ENCODE measurements at regions not wholly inside any gene's neighbourhood (a gene's known extent, or its start where the extent isn't known, plus 50 kb on each side); places are given as distances from the start of the nearest gene placed in this dataset.

DNA sequence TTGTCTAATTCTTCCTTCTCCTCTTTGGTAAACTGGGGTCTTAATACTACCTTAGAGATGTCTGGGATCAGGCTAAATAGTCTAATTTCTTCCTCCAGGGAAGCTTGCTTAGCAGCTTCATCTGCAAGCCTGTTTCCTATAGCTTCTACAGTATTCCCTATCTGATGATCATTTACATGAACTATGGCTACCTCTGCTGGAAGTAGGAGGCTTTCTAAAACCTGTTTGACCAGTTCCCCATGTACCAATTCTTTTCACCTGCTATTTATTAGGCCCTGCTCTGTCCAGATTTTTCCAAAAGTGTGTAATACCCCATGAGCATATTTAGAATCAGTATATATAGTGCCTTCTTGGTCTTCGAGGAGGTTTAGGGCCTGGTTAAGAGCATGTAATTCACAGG lies 619.8 kb downstream of the HINT1 start (continued):
- TF ChIP-seq, protein P1, sequence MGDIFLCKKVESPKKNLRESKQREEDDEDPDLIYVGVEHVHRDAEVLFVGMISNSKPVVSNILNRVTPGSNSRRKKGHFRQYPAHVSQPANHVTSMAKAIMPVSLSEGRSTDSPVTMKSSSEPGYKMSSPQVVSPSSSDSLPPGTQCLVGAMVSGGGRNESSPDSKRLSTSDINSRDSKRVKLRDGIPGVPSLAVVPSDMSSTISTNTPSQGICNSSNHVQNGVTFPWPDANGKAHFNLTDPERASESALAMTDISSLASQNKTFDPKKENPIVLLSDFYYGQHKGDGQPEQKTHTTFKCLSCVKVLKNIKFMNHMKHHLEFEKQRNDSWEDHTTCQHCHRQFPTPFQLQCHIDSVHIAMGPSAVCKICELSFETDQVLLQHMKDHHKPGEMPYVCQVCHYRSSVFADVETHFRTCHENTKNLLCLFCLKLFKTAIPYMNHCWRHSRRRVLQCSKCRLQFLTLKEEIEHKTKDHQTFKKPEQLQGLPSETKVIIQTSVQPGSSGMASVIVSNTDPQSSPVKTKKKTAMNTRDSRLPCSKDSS (IDR thresholded peaks at IDR 0.05; ENCODE audit: low read depth, partially characterized antibody) = no peak
- TF ChIP-seq POLR2B (IDR thresholded peaks at IDR 0.05; ENCODE audit: low read depth, partially characterized antibody) (no peak), ZNF282 (CRISPR knock-in tag; IDR thresholded peaks at IDR 0.05) (no peak), SIN3B (IDR thresholded peaks at IDR 0.05; ENCODE audit: low read depth) (no peak), KAT2B (IDR thresholded peaks at IDR 0.05; ENCODE audit: low read depth, low read length) (no peak), NFE2 (IDR thresholded peaks at IDR 0.05; ENCODE audit: low read depth) (no peak)

- ATAC-seq (no peak), FAIRE-seq (no peak), DNase-seq (ENCODE audit: extremely low read depth in 1 of 4, low spot score in 3 of 4) (no peak)
- H3K4me2 ChIP-seq (ENCODE audit: insufficient read depth, low read length) = no peak overlapping the region
- H3K9me1 ChIP-seq (ENCODE audit: control insufficient read depth, insufficient read depth, low read length) = no peaks in the 10 kb centered on the region
- WGBS (ENCODE audit: insufficient coverage, low coverage, missing lambda C conversion rate) = 0% methylated on average over 3 of the region's 3 CpGs
- no peaks in the 10 kb centered on the region for H3K79me2 ChIP-seq (ENCODE audit: control insufficient read depth, insufficient read depth, low read length)
- no peak overlapping the region for H3K27ac ChIP-seq (ENCODE audit: extremely low read depth, low read depth, low read length)
- in situ Hi-C loops (cut with MboI) = no loop called here
- no peaks in the 10 kb centered on the region for H3K4me1 ChIP-seq (replicated peaks in 1 of 2; ENCODE audit: control insufficient read depth in 2 of 2, insufficient read depth in 2 of 2, low read length in 2 of 2)
- no peaks in the 10 kb centered on the region for H3K27me3 ChIP-seq (ENCODE audit: control insufficient read depth in 2 of 2, insufficient read depth in 2 of 2, low read length in 2 of 2)
- intact Hi-C loops (cut with micrococcal nuclease) = no loop called here
- H2AFZ ChIP-seq (ENCODE audit: low read depth, low read length) = no peak overlapping the region
- CTCF ChIA-PET (ENCODE audit: low intra/inter-chr PET ratio) = no interaction called here
- no TSS peak for BruUV-seq (replicated peaks)
- no peak overlapping the region for H3K9ac ChIP-seq (ENCODE audit: insufficient read depth in 1 of 2, low read depth in 2 of 2, low read length in 2 of 2)
- no peaks in the 10 kb centered on the region for H4K20me1 ChIP-seq (replicated peaks; ENCODE audit: control insufficient read depth, insufficient read depth, low read length)
- no peaks in the 10 kb centered on the region for H3K9me3 ChIP-seq (replicated peaks; ENCODE audit: control insufficient read depth, insufficient read depth, low read depth, low read length)
- no peak overlapping the region for H3K4me3 ChIP-seq
- POLR2A ChIA-PET = no interaction called here
- no peaks in the 10 kb centered on the region for H3K36me3 ChIP-seq (ENCODE audit: control insufficient read depth, insufficient read depth, low read length)
- TF ChIP-seq RBM17 (IDR thresholded peaks at IDR 0.05; ENCODE audit: borderline replicate concordance, low read depth, low read length) = no peak
- no peak for TF ChIP-seq NR1H2 (CRISPR knock-in tag; IDR thresholded peaks at IDR 0.05)
- no peak for TF ChIP-seq HINFP (tag; conservative IDR thresholded peaks at IDR 0.05; ENCODE audit: low read depth)
- no peak for TF ChIP-seq HLTF (IDR thresholded peaks at IDR 0.05)
- TF ChIP-seq ETV1 (tag; conservative IDR thresholded peaks at IDR 0.05; ENCODE audit: low read depth) = no peak
- no peak for TF ChIP-seq RCOR1 (IDR thresholded peaks at IDR 0.05; ENCODE audit: borderline replicate concordance in 1 of 2, low read depth in 2 of 2, low read length in 2 of 2)
- no peak for TF ChIP-seq ZNF282 (CRISPR knock-in tag; IDR thresholded peaks at IDR 0.05)
- no peak for TF ChIP-seq NFE2 (IDR thresholded peaks at IDR 0.05; ENCODE audit: low read depth)
- TF ChIP-seq, protein P2, sequence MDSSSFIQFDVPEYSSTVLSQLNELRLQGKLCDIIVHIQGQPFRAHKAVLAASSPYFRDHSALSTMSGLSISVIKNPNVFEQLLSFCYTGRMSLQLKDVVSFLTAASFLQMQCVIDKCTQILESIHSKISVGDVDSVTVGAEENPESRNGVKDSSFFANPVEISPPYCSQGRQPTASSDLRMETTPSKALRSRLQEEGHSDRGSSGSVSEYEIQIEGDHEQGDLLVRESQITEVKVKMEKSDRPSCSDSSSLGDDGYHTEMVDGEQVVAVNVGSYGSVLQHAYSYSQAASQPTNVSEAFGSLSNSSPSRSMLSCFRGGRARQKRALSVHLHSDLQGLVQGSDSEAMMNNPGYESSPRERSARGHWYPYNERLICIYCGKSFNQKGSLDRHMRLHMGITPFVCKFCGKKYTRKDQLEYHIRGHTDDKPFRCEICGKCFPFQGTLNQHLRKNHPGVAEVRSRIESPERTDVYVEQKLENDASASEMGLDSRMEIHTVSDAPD (CRISPR knock-in tag; IDR thresholded peaks at IDR 0.05) = no peak
- TF ChIP-seq MCM7 (IDR thresholded peaks at IDR 0.05) = no peak
- no peak for TF ChIP-seq HOMEZ (CRISPR knock-in tag; IDR thresholded peaks at IDR 0.05)
- TF ChIP-seq ATF1 (CRISPR knock-in tag; IDR thresholded peaks at IDR 0.05) = no peak
- TF ChIP-seq ATF1 (tag; IDR thresholded peaks at IDR 0.05) = no peak
These were observed 623.3 kb downstream of the HINT1 start for GRCh38 chr5:130541617-130542221.
